Jurkat, Clone E6-1 (cell line): ENCODE measurements at regions not wholly inside any gene's neighbourhood (a gene's known extent, or its start where the extent isn't known, plus 50 kb on each side); places are given as distances from the start of the nearest gene placed in this dataset.
"Not testable (repeated sequence)": the region's sequence is repeated elsewhere in the genome, so short reads cannot be mapped to it uniquely, and the experiment has no call there.

Experiments
- DNase-seq: peaks from one replicate; pipeline ENCODE4 v3.0.0-alpha.2; 2011; ENCODE audit warnings: low read depth, low spot score
- H3K4me3 ChIP-seq: 2 replicates; pipeline ENCODE4 v1.5.1; 2011; ENCODE audit warnings: mild to moderate bottlenecking, low read length, control low read depth, moderate library complexity

DNA sequence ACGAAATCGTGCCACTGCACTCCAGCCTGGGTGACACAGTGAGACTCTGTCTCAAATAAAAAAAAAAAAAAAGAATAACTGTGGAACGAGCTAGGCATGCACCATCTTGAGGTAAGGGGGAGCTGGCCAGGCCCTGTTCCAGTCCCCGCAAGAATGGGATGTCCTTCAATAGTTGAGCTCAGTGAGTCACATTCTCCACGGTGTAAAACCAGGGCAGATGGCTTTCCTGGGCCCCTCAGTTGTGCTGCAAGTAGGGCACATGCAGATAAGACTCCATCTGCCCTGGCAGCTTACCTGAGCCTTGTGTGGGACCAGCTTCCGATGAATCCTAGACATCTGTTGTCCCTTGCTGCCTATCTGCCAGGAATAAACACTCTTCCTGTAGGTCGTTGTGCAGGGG, 312.1 kb downstream of the VRK1 start:
- DNase-seq = no peak
- H3K4me3 ChIP-seq = no peak overlapping the region

- H3K4me3 ChIP-seq = no peak overlapping the region
- no peak for DNase-seq
These were observed 316.2 kb downstream of the VRK1 start for GRCh38 chr14:97113339-97113738.

DNA sequence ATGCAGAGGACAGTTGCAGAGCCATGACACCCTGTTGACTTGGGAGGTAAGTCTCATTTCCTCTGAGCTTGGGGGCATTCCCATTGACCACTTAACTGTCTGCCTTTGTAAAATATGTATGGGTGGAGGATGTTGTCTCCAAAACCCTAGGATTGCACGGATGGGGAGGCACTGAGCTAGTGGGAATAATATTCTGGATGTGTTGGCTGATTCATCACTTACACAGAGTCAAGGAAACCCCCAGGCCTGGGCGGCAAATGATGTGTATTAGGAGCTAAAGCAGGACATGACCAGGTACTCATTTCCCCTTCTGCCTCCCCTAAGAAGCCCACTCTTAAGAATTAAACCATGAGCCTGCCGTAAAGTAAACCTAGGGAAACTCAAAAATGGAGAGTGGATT, 319.4 kb downstream of the VRK1 start:
- no peak overlapping the region for H3K4me3 ChIP-seq
- DNase-seq = no peak

GRCh38 chr14:97117693-97118092, 320.5 kb downstream of the VRK1 start:
- no peak overlapping the region for H3K4me3 ChIP-seq
- DNase-seq = no peak

- no peak overlapping the region; the same call in 1 of the 2 replicates for H3K4me3 ChIP-seq
These were observed 323.0 kb downstream of the VRK1 start for GRCh38 chr14:97120204-97120603.

DNA sequence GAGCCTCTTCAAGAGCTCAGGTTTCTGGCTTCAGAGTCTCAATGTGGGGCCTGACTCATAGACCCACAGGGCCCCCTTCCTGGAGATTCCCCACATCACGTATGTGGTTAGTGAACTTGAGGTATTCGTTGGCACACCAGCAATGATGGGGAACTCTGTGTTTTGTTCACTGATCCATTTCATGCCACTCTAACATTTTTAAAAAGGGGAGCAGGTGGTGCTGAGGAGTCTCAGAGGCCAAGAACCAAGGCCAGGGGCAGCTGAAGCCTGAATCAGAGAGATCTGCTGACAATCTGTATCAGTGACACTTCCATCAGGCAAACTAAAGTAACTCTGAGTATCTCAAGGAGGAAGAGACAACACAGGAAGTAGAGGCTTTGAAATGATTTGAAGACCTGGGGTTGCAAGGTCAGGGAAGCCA, 323.4 kb downstream of the VRK1 start:
- H3K4me3 ChIP-seq = peak overlapping the region; percentile 22
- peak; percentile 84 for DNase-seq

More at GRCh38 chr14:97120204-97120603, 323.0 kb downstream of the VRK1 start:
- DNase-seq = no peak

- no peak for DNase-seq
- H3K4me3 ChIP-seq = no peak overlapping the region
These were observed 332.5 kb downstream of the VRK1 start for GRCh38 chr14:97129639-97130038.

GRCh38 chr14:97135847-97136246, 338.7 kb downstream of the VRK1 start:
- DNase-seq, H3K4me3 ChIP-seq: not testable (repeated sequence)

- DNase-seq = no peak
- no peak overlapping the region for H3K4me3 ChIP-seq
These were observed 340.5 kb downstream of the VRK1 start for GRCh38 chr14:97137705-97138104.

DNA sequence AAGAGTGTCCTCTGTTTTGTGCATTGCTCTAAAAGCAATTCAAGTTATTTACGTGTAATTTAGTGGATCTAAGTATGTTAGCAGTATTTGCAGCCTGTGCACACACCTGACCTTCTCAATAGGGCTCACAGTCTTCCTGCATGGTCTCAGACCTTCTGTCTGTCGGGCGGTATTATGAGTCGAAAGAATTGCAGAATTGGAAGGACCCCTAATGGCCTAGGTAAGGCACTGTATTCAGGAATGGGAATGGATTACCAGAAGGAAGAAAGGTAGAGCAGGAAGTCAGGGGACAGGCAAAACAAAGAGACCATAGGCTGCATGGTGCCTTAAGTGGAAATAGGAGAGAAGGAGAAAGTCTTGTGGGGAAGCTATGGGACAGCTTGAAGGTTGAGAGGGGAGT, 341.6 kb downstream of the VRK1 start:
- no peak overlapping the region for H3K4me3 ChIP-seq
- DNase-seq = no peak

GRCh38 chr14:97143011-97143410, 345.8 kb downstream of the VRK1 start:
- DNase-seq = no peak
- H3K4me3 ChIP-seq = no peak overlapping the region

DNA sequence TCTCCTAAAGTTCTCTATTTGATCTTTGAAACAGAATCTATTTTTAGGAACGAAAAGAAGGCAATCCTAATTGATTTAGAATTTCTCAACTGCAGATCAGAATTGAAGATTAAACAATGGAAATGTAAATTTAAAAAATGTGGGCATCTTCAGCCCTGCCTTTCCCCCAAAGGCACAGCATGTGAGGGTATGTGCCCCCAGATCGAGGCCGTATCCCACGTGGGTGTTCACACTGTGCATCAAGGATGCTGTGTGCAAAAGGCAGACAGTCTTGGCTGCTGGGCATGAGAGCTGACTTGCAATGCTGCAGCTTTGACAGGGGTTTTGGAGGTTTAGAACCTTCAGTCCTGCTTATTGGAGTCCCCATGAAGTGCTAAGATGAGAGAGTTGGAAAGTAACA, 346.3 kb downstream of the VRK1 start:
- H3K4me3 ChIP-seq = no peak overlapping the region

DNA sequence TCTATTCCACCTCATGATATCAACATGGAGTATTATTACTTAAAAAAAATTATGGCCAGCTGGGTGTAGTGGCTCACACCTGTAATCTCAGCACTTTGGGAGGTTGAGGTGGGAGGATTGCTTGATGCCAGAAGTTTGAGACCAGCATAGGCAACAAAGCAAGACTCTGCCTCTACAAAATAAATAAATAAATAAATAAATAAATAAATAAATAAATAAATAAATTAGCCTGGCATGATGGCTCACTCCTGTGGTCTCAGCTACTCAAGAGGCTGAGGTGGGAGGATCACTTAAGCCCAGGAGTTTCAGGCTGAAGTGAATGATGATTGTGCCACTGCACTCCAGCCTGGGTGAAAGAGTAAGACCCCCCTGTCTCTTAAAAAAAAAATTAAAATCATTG, 350.8 kb downstream of the VRK1 start:
- not testable (repeated sequence) for H3K4me3 ChIP-seq, DNase-seq

More for the DNA sequence above, 346.3 kb downstream of the VRK1 start:
- DNase-seq = no peak

- DNase-seq = no peak
These were observed 352.6 kb downstream of the VRK1 start for GRCh38 chr14:97149775-97150174.

GRCh38 chr14:97153527-97153926, 356.3 kb downstream of the VRK1 start:
- no peak for DNase-seq
- H3K4me3 ChIP-seq = no peak overlapping the region

More at GRCh38 chr14:97149775-97150174, 352.6 kb downstream of the VRK1 start:
- no peak overlapping the region for H3K4me3 ChIP-seq

- H3K4me3 ChIP-seq = no peak overlapping the region
These were observed 358.1 kb downstream of the VRK1 start for GRCh38 chr14:97155320-97155719.

DNA sequence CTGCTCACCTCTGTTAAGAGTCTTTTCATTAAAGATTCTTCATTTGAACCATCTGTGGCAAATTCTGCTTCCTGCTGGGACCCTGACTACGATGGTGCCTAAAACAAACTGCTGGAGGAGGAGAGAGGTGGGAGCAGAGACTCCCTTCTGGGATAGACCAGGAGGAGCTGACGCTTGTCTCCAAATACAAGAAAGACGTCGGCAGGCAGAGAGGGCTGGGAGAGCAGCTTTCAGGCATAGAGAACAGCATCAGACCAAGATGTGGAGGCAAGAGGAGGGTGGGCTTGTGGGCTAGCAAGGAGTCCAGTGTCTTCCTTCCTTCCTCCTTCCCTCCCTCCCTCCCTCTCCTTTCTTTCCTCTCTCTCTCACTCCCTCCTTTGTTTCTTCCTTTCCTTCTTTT, 358.6 kb downstream of the VRK1 start:
- no peak for DNase-seq
- no peak overlapping the region for H3K4me3 ChIP-seq

More at GRCh38 chr14:97155320-97155719, 358.1 kb downstream of the VRK1 start:
- DNase-seq = no peak

DNA sequence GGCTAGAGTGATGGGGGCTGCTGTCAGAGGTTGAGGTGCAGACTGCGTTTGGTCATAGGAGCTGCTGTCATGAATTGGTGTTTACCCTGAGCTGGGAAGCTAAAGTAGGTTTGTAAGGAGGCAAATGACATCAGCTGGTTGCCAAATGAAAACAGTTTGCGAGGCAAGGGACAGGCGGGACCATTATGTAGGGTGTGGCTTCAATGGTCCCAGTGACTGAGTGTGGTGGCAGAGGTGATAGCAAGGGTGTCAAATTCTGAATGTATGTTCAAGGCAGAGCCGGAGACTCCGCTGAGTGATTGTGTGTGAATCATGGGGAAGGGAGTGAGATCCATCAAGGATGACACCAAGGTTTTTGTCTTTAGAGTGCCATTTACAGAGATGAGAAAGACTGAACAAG, 359.5 kb downstream of the VRK1 start:
- no peak overlapping the region for H3K4me3 ChIP-seq
- DNase-seq = no peak

DNA sequence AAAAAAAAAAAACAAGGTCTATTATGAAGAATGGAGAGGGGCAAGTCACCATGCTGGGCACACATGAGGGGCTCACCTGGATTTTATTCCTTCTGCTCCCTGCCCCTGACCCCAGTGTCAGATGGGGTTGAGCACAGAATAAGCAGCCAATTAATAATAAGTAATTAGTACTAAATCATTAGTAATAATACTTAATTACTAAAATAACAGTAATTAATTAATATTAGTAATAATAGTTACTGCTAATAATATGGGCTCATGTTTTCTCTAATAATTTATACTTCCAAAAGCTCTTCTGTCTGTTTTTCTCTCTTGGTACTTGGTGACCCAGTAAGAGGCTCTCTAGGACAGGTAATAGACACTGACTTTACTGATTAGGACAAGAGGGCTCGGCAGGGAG, 360.9 kb downstream of the VRK1 start:
- H3K4me3 ChIP-seq = no peak overlapping the region

DNA sequence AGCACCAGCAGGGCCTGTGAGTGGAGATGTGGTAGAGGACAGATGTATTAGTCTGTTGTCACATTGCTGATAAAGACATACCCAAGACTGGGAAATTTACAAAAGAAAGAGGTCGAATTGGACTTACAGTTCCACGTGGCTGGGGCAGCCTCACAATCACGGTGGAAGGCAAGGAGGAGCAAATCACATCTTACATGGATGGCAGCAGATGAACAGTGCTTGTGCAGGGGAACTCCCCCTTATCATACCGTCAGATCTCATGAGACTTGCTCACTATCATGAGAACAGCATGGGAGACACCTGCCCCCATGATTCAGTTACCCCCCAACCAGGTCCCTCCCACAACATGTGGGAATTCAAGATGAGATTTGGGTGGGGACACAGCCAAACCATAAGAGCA, 361.9 kb downstream of the VRK1 start:
- H3K4me3 ChIP-seq = no peak overlapping the region
- no peak for DNase-seq

More for the DNA sequence above, 360.9 kb downstream of the VRK1 start:
- DNase-seq = no peak

- H3K4me3 ChIP-seq = no peak overlapping the region
- no peak for DNase-seq
These were observed 365.4 kb downstream of the VRK1 start for GRCh38 chr14:97162621-97163020.

GRCh38 chr14:97164021-97164420, 366.8 kb downstream of the VRK1 start:
- no peak overlapping the region for H3K4me3 ChIP-seq
- no peak for DNase-seq
